OCI-LY3 (cell line): ENCODE measurements at regions not wholly inside any gene's neighbourhood (a gene's known extent, or its start where the extent isn't known, plus 50 kb on each side); places are given as distances from the start of the nearest gene placed in this dataset.

Experiments
- H2AFZ ChIP-seq: fragments of 200-600, 300-600 bp; shearing (Covaris generic); 2 replicates; pipeline ENCODE4 v1.6.0; 2014; ENCODE audit warnings: antibody characterized with exemption, low read depth, low read length
- H3K27ac ChIP-seq: fragments of 200-600, 300-600 bp; sonication (generic); 2 replicates; pipeline ENCODE4 v1.5.1; 2014; ENCODE audit warnings: mild to moderate bottlenecking, low read length, moderate library complexity, mixed read lengths
- H3K27me3 ChIP-seq: fragments of 200-600, 300-600 bp; sonication (generic); 2 replicates; pipeline ENCODE4 v1.6.1; 2014; ENCODE audit warnings: low read depth, low read length, mixed read lengths
- H3K36me3 ChIP-seq: fragments of 200-600, 300-600 bp; sonication (generic); replicated peaks from 2 replicates; pipeline ENCODE3; 2014; ENCODE audit warnings: low read depth, low read length, mixed read lengths
- H3K4me1 ChIP-seq: fragments of 300-600, 200-600 bp; sonication (generic); 2 replicates; pipeline ENCODE4 v1.6.1; 2014; ENCODE audit warnings: low read length, mixed read lengths
- H3K4me2 ChIP-seq: fragments of 200-600, 300-600 bp; sonication (generic); 2 replicates; pipeline ENCODE4 v1.6.1; 2014; ENCODE audit warnings: low read length, mixed read lengths
- H3K4me3 ChIP-seq: fragments of 300-600, 200-600 bp; sonication (generic); 2 replicates; pipeline ENCODE4 v1.5.1; 2014; ENCODE audit warnings: antibody characterized with exemption, mild to moderate bottlenecking, low read length, moderate library complexity
- H3K79me2 ChIP-seq: fragments of 300-600, 200-600 bp; shearing (Covaris generic); 2 replicates; pipeline ENCODE4 v1.6.1; 2014; ENCODE audit warnings: mild to moderate bottlenecking, low read length, mixed read lengths
- H3K9ac ChIP-seq: fragments of 300-600, 200-600 bp; shearing (Covaris generic); 2 replicates; pipeline ENCODE4 v1.6.0; 2014; ENCODE audit warnings: mild to moderate bottlenecking, low read length, moderate library complexity
- H3K9me3 ChIP-seq: fragments of 200-600, 300-600 bp; shearing (Covaris generic); 2 replicates; pipeline ENCODE4 v1.6.1; 2014; ENCODE audit warnings: low read length, mixed read lengths; ENCODE audit not compliant: insufficient read depth
- H4K20me1 ChIP-seq: fragments of 200-600, 300-600 bp; sonication (generic); 2 replicates; pipeline ENCODE4 v1.6.1; 2016; ENCODE audit warnings: low read length, mixed read lengths; ENCODE audit not compliant: insufficient read depth
- CTCF ChIP-seq: fragments of 200-600, 300-600 bp; sonication (generic); IDR thresholded peaks from 2 replicates; pipeline ENCODE4 v1.5.1; 2014; ENCODE audit warnings: antibody characterized with exemption, low read length, low read depth
- EZH2phosphoT487 ChIP-seq: fragments of 200-600 bp; shearing (Covaris generic); IDR thresholded peaks from 2 replicates; pipeline ENCODE4 v1.6.1; 2018; ENCODE audit warnings: antibody characterized with exemption, mixed run types, low read depth

- H3K4me2 ChIP-seq, result no peak overlapping the region
- H3K79me2 ChIP-seq, result no peaks in the 10 kb centered on the region
- H3K4me3 ChIP-seq, result no peak overlapping the region
- H3K9me3 ChIP-seq, result no peaks in the 10 kb centered on the region
- H3K27me3 ChIP-seq, result no peaks in the 10 kb centered on the region
- no peaks in the 10 kb centered on the region for H3K4me1 ChIP-seq
- no peak overlapping the region for H3K27ac ChIP-seq
- no peaks in the 10 kb centered on the region for H3K36me3 ChIP-seq
- H4K20me1 ChIP-seq, result no peaks in the 10 kb centered on the region
- H2AFZ ChIP-seq, result no peak overlapping the region
- no peak for TF ChIP-seq CTCF
- TF ChIP-seq EZH2phosphoT487, result no peak
- H3K9ac ChIP-seq, result no peak overlapping the region
Measured at GRCh38 chr4:111535792-111536191, 609.5 kb upstream of the FAM241A start.

GRCh38 chr4:111537165-111537564 is 608.1 kb upstream of the FAM241A start:
- H3K27me3 ChIP-seq, result no peaks in the 10 kb centered on the region
- no peaks in the 10 kb centered on the region for H3K9me3 ChIP-seq
- H3K4me2 ChIP-seq, result no peak overlapping the region
- H3K79me2 ChIP-seq, result no peaks in the 10 kb centered on the region
- no peaks in the 10 kb centered on the region for H4K20me1 ChIP-seq
- H3K36me3 ChIP-seq, result no peaks in the 10 kb centered on the region
- H3K4me1 ChIP-seq, result no peaks in the 10 kb centered on the region
- H3K4me3 ChIP-seq, result no peak overlapping the region
- H3K9ac ChIP-seq, result no peak overlapping the region
- no peak for TF ChIP-seq EZH2phosphoT487
- H3K27ac ChIP-seq, result no peak overlapping the region
- H2AFZ ChIP-seq, result no peak overlapping the region

- Histone ChIP-seq H3K4me3 (no peak overlapping the region), H3K79me2 (no peaks in the 10 kb centered on the region), H3K36me3 (no peaks in the 10 kb centered on the region), H3K4me1 (no peaks in the 10 kb centered on the region), H4K20me1 (no peaks in the 10 kb centered on the region), H2AFZ (no peak overlapping the region), H3K9ac (no peak overlapping the region), H3K4me2 (no peak overlapping the region), H3K27ac (no peak overlapping the region), H3K9me3 (no peaks in the 10 kb centered on the region), H3K27me3 (no peaks in the 10 kb centered on the region)
- no peak for TF ChIP-seq CTCF
- TF ChIP-seq EZH2phosphoT487, result no peak
Measured at GRCh38 chr4:111537871-111538270, 607.4 kb upstream of the FAM241A start.

- Histone ChIP-seq H3K9ac (no peak overlapping the region), H3K27me3 (no peaks in the 10 kb centered on the region), H3K27ac (no peak overlapping the region), H3K36me3 (no peaks in the 10 kb centered on the region), H3K79me2 (no peaks in the 10 kb centered on the region), H4K20me1 (no peaks in the 10 kb centered on the region), H3K4me1 (no peaks in the 10 kb centered on the region), H3K4me2 (no peak overlapping the region), H3K4me3 (no peak overlapping the region), H3K9me3 (no peaks in the 10 kb centered on the region), H2AFZ (no peak overlapping the region)
- TF ChIP-seq CTCF (no peak), EZH2phosphoT487 (no peak)
Measured at GRCh38 chr4:111540671-111541070, 604.6 kb upstream of the FAM241A start.

GRCh38 chr4:111542056-111542455 is 603.2 kb upstream of the FAM241A start:
- Histone ChIP-seq H3K4me1 (no peaks in the 10 kb centered on the region), H3K4me2 (no peak overlapping the region), H4K20me1 (no peaks in the 10 kb centered on the region), H3K9me3 (no peaks in the 10 kb centered on the region), H3K27ac (no peak overlapping the region), H3K4me3 (no peak overlapping the region), H3K36me3 (no peaks in the 10 kb centered on the region), H3K79me2 (no peaks in the 10 kb centered on the region), H3K27me3 (no peaks in the 10 kb centered on the region), H3K9ac (no peak overlapping the region), H2AFZ (no peak overlapping the region)
- no peak for TF ChIP-seq CTCF
- no peak for TF ChIP-seq EZH2phosphoT487
